DND-41 (cell line): ENCODE measurements at regions not wholly inside any gene's neighbourhood (a gene's known extent, or its start where the extent isn't known, plus 50 kb on each side); places are given as distances from the start of the nearest gene placed in this dataset.

Experiments used
- ATAC-seq: fragments of 200-7000 bp; cut with Tn5 transposase; 3 replicates; pipeline ENCODE4 v1.9.1; 2021; ENCODE audit warnings: low read depth; ENCODE audit not compliant: insufficient read depth
- DNase-seq: peaks from one replicate; pipeline ENCODE4 v3.0.0-alpha.2; 2020
- H2AFZ ChIP-seq: 2 replicates; pipeline ENCODE4 v1.6.0; 2012; ENCODE audit warnings: low read depth, low read length
- H3K27ac ChIP-seq: 2 replicates; pipeline ENCODE4 v1.5.1; 2012; ENCODE audit warnings: low read length, inconsistent platforms
- H3K27me3 ChIP-seq: fragments of 200-600 bp; sonication (generic); 2 replicates; pipeline ENCODE4 v1.6.0; 2012; ENCODE audit warnings: low read length, mild to moderate bottlenecking, inconsistent platforms; ENCODE audit not compliant: insufficient read depth, poor library complexity
- H3K36me3 ChIP-seq: 2 replicates; pipeline ENCODE4 v1.5.1; 2012; ENCODE audit warnings: low read length, inconsistent platforms; ENCODE audit not compliant: insufficient read depth
- H3K4me1 ChIP-seq: 2 replicates; pipeline ENCODE4 v1.5.1; 2012; ENCODE audit warnings: mild to moderate bottlenecking, low read length; ENCODE audit not compliant: insufficient read depth
- H3K4me2 ChIP-seq: 2 replicates; pipeline ENCODE4 v1.6.0; 2012; ENCODE audit warnings: mild to moderate bottlenecking, moderate library complexity, low read length, inconsistent platforms; ENCODE audit not compliant: insufficient read depth
- H3K4me3 ChIP-seq, 2 experiments: fragments of 200-600 bp in 1 of 2; shearing (Covaris generic) in 1 of 2; 2 replicates each; pipeline ENCODE4 v1.5.1; 2012 to 2016; ENCODE audit warnings: inconsistent platforms in 2 of 2, low read length in 2 of 2, mild to moderate bottlenecking in 2 of 2, low read depth in 1 of 2, moderate library complexity in 1 of 2
- H3K79me2 ChIP-seq: 2 replicates; pipeline ENCODE4 v1.6.0; 2012; ENCODE audit warnings: low read length, inconsistent platforms; ENCODE audit not compliant: insufficient read depth
- H3K9ac ChIP-seq: 2 replicates; pipeline ENCODE4 v1.6.0; 2012; ENCODE audit warnings: low read depth, mild to moderate bottlenecking, inconsistent platforms, low read length, moderate library complexity
- H3K9me3 ChIP-seq: 2 replicates; pipeline ENCODE4 v1.5.1; 2012; ENCODE audit warnings: low read length, moderate library complexity, mild to moderate bottlenecking, inconsistent platforms; ENCODE audit not compliant: insufficient read depth, severe bottlenecking
- H4K20me1 ChIP-seq: 2 replicates; pipeline ENCODE4 v1.6.0; 2012; ENCODE audit warnings: low read length; ENCODE audit not compliant: insufficient read depth
- EZH2 ChIP-seq: IDR thresholded peaks from 3 replicates; pipeline ENCODE4 v1.6.1; 2012; ENCODE audit warnings: borderline replicate concordance, low read depth, mild to moderate bottlenecking, moderate library complexity, low read length, inconsistent platforms; ENCODE audit not compliant: severe bottlenecking
- TF ChIP-seq, protein P1 (sequence below): IDR thresholded peaks from 2 replicates; pipeline ENCODE4 v1.5.1; 2012; ENCODE audit warnings: borderline replicate concordance, low read length, moderate library complexity, mild to moderate bottlenecking; ENCODE audit not compliant: poor library complexity, severe bottlenecking; ENCODE audit errors: extremely low read depth

DNA sequence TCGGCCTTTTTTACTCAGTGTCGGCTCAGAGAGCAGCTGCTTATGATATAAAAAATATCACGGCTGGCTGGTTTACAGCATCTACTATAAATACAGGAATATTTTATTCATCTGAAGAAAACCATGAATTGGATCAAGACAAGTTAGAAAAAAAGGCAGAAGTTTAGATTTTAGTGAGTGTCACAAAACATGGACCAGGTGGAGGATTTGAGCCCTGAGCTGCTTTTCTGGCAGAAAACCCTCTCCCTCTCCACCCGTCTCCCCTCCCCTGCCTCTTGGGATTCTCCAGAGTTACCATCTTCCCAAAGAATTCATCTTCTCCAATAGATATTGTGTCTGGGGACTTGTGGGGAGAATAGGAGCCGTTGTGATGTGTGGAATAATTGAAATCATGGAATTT, 142.8 kb upstream of the RAI2 start:
- Histone ChIP-seq H3K79me2 (no peaks in the 10 kb centered on the region), H3K27ac (no peak overlapping the region), H3K9me3 (no peaks in the 10 kb centered on the region), H3K4me3 (no peak overlapping the region), H3K9ac (no peak overlapping the region), H4K20me1 (no peaks in the 10 kb centered on the region), H3K27me3 (no peaks in the 10 kb centered on the region), H3K4me2 (no peak overlapping the region), H3K4me1 (no peaks in the 10 kb centered on the region), H2AFZ (no peak overlapping the region), H3K36me3 (no peaks in the 10 kb centered on the region)
- DNase-seq (no peak), ATAC-seq (no peak)
- TF ChIP-seq, protein P1, sequence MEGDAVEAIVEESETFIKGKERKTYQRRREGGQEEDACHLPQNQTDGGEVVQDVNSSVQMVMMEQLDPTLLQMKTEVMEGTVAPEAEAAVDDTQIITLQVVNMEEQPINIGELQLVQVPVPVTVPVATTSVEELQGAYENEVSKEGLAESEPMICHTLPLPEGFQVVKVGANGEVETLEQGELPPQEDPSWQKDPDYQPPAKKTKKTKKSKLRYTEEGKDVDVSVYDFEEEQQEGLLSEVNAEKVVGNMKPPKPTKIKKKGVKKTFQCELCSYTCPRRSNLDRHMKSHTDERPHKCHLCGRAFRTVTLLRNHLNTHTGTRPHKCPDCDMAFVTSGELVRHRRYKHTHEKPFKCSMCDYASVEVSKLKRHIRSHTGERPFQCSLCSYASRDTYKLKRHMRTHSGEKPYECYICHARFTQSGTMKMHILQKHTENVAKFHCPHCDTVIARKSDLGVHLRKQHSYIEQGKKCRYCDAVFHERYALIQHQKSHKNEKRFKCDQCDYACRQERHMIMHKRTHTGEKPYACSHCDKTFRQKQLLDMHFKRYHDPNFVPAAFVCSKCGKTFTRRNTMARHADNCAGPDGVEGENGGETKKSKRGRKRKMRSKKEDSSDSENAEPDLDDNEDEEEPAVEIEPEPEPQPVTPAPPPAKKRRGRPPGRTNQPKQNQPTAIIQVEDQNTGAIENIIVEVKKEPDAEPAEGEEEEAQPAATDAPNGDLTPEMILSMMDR = no peak
- TF ChIP-seq EZH2 = no peak

DNA sequence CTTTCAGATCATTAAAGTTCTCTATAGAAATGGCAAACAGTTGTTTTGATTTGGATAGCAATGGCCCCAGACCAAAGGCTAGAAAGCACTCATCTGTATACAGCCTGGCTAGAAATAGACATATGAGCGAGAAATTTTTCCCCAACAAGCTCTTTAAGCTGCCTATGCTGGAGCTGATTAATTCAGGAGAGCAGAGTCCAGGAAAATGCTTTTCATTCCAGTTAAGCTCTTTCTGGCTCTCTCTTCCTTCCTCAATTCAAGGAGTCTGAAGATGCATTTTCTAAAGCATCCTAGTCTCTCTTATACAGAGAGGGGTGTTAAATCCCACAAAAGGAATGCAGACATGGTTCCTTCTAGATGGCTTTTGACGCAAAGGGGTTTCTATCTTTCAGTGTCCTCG, 141.7 kb upstream of the RAI2 start:
- no peaks in the 10 kb centered on the region for H3K27me3 ChIP-seq
- no peaks in the 10 kb centered on the region for H3K79me2 ChIP-seq
- H3K36me3 ChIP-seq = no peaks in the 10 kb centered on the region
- ATAC-seq (no peak), DNase-seq (no peak)
- H3K27ac ChIP-seq = no peak overlapping the region
- H3K4me1 ChIP-seq = no peaks in the 10 kb centered on the region
- TF ChIP-seq, protein P1 = no peak
- no peak for TF ChIP-seq EZH2
- H3K9me3 ChIP-seq = no peaks in the 10 kb centered on the region
- H4K20me1 ChIP-seq = no peaks in the 10 kb centered on the region
- H3K9ac ChIP-seq = no peak overlapping the region
- H3K4me3 ChIP-seq = no peak overlapping the region
- no peak overlapping the region for H3K4me2 ChIP-seq
- no peak overlapping the region for H2AFZ ChIP-seq

DNA sequence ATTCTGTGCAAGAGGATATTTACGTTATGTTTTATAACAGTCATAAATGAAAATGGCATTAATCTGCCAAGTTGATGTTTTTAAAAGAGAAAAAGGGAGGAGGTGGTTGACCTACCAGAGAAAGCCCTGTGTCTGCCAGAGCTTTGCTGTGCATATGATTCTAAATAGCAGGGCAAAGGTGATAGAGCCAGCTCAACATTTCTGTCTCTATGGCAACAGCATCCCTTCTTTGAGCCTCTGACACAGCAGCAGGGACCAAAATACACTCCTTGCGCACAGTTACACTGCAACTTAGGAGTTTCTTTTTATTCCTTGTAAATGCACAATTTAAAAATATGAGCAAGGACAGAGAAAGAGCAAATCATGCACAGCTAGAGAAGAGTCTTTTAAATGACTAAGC, 133.3 kb upstream of the RAI2 start:
- ATAC-seq = no peak
- no peak overlapping the region for H3K4me3 ChIP-seq
- TF ChIP-seq, protein P1 = no peak
- TF ChIP-seq EZH2 = no peak

DNA sequence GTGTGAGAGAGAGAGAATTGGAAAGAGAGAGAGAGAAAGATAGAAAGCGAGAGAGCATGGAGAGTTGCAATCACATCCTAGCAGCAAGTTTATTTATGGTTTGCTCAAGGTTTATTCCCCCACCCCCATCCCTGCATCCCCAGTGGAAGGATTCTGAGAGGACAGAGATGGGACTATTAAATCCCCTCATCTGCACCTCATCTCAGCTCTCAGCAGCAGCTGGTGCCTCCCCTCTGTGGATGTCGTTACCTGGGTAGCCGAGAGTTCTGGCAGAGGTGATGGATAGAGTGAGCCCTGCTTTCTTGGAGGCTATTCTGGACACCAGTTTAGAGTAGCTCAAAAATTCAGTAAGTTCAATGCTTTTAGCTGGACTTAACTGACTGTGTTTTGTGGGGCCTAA, 132.0 kb upstream of the RAI2 start:
- no peak for ATAC-seq
- H3K4me2 ChIP-seq = no peak overlapping the region
- H3K9me3 ChIP-seq = no peaks in the 10 kb centered on the region
- H2AFZ ChIP-seq = no peak overlapping the region
- H3K9ac ChIP-seq = no peak overlapping the region
- no peaks in the 10 kb centered on the region for H3K79me2 ChIP-seq
- no peaks in the 10 kb centered on the region for H3K27me3 ChIP-seq
- 0 out of 2 replicates have a peak, but pooled peaks cover under 1% of the 10 kb centered on the region for H3K4me1 ChIP-seq
- no peaks in the 10 kb centered on the region for H3K36me3 ChIP-seq
- TF ChIP-seq, protein P1 = no peak
- no peak for TF ChIP-seq EZH2
- no peaks in the 10 kb centered on the region for H4K20me1 ChIP-seq
- no peak for DNase-seq
- no peak overlapping the region for H3K4me3 ChIP-seq
- H3K27ac ChIP-seq = no peak overlapping the region

More for the DNA sequence above, 133.3 kb upstream of the RAI2 start:
- Histone ChIP-seq H3K79me2 (no peaks in the 10 kb centered on the region), H4K20me1 (no peaks in the 10 kb centered on the region), H3K4me2 (no peak overlapping the region), H3K27me3 (no peaks in the 10 kb centered on the region), H3K9me3 (no peaks in the 10 kb centered on the region), H2AFZ (no peak overlapping the region), H3K27ac (no peak overlapping the region), H3K4me1 (no peaks in the 10 kb centered on the region), H3K36me3 (no peaks in the 10 kb centered on the region), H3K9ac (no peak overlapping the region)
- no peak for DNase-seq
